ENCODE measurements at regions not wholly inside any gene's neighbourhood (a gene's known extent, or its start where the extent isn't known, plus 50 kb on each side); places are given as distances from the start of the nearest gene placed in this dataset.

DNA sequence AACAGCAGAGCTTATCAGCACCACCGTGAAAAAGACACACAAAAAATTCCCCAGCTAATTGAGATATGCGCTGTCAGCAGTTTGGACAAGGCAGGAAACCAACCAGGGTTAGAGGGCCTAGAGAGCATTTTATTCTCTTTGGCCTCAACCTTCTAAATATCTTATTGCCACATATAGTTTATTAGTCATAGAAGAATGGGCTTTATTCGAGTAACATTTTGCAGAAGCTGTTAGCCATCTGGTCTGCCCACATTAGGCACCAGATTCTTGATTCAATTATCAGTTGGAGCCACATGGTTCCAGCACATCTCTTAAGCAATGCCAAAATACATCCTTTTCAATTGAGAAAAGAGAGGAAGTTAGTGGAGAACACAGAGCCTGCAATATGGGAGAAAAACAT, 109.9 kb upstream of the CXADR start:
- TF ChIP-seq, protein P1, sequence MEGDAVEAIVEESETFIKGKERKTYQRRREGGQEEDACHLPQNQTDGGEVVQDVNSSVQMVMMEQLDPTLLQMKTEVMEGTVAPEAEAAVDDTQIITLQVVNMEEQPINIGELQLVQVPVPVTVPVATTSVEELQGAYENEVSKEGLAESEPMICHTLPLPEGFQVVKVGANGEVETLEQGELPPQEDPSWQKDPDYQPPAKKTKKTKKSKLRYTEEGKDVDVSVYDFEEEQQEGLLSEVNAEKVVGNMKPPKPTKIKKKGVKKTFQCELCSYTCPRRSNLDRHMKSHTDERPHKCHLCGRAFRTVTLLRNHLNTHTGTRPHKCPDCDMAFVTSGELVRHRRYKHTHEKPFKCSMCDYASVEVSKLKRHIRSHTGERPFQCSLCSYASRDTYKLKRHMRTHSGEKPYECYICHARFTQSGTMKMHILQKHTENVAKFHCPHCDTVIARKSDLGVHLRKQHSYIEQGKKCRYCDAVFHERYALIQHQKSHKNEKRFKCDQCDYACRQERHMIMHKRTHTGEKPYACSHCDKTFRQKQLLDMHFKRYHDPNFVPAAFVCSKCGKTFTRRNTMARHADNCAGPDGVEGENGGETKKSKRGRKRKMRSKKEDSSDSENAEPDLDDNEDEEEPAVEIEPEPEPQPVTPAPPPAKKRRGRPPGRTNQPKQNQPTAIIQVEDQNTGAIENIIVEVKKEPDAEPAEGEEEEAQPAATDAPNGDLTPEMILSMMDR (IDR thresholded peaks at IDR 0.05; ENCODE audit: partially characterized antibody, unreplicated experiment), result no peak
- H3K36me3 Mint-ChIP-seq (ENCODE audit: unreplicated experiment), result peaks cover 10% of the 10 kb centered on the region

DNA sequence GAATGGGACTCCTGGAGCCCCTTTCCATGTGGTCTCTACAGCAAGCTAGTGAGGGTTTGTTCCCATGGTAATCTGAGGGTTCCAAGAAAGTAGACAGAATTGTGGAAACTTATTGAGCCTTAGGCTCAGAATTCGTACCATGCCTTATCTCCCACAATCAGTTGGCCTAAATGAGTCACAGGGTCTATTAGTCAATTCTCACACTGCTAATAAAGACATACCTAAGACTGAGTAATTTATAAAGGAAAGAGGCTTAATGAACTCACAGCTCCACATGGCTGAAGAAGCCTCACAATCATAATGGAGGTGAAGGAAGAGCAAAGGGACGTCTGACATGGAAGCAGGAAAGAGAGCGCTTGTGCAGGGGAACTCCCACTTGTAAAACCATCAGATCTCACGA, 106.6 kb upstream of the CXADR start:
- Mint-ChIP-seq H3K4me3 (ENCODE audit: unreplicated experiment) (no peak overlapping the region), H3K27me3 (ENCODE audit: unreplicated experiment) (peaks cover 2% of the 10 kb centered on the region)
- TF ChIP-seq, protein P1 (IDR thresholded peaks at IDR 0.05; ENCODE audit: partially characterized antibody, unreplicated experiment), result no peak

More for the DNA sequence above, 109.9 kb upstream of the CXADR start:
- no peak overlapping the region for H3K4me3 Mint-ChIP-seq (ENCODE audit: unreplicated experiment)
- no peak overlapping the region for H3K27ac Mint-ChIP-seq (ENCODE audit: unreplicated experiment)
- no peak for DNase-seq
- H3K27me3 Mint-ChIP-seq (ENCODE audit: unreplicated experiment), result peaks cover 2% of the 10 kb centered on the region
- H3K9me3 Mint-ChIP-seq (ENCODE audit: unreplicated experiment), result peaks cover 5% of the 10 kb centered on the region
- peaks cover 7% of the 10 kb centered on the region for H3K4me1 Mint-ChIP-seq (ENCODE audit: low read depth, unreplicated experiment)

DNA sequence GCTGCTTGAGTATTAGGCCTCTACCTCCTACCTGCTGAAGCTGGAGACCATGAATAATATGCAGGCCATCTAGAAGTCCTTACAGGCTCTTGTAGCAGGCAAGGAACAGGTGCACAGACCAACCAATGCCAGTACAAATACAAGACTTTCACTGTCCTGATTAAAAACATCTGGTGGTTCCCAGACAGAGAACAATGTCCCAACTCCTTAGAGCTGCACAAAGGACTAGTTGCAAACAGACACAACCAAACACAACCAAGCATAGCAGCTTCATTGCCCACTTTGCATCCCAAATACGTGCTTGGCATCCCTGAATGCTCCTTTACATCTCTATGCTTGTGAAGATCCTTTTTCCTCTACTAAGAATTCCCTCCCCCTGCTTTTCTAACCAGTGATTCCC, 98.1 kb upstream of the CXADR start:
- Mint-ChIP-seq H3K27ac (ENCODE audit: unreplicated experiment) (no peak overlapping the region), H3K4me3 (ENCODE audit: unreplicated experiment) (no peak overlapping the region), H3K27me3 (ENCODE audit: unreplicated experiment) (peaks cover 2% of the 10 kb centered on the region), H3K9me3 (ENCODE audit: unreplicated experiment) (peaks cover 3% of the 10 kb centered on the region), H3K4me1 (ENCODE audit: low read depth, unreplicated experiment) (no peaks in the 10 kb centered on the region), H3K36me3 (ENCODE audit: unreplicated experiment) (no peaks in the 10 kb centered on the region)
- no peak for DNase-seq
- TF ChIP-seq, protein P1 (IDR thresholded peaks at IDR 0.05; ENCODE audit: partially characterized antibody, unreplicated experiment), result no peak

More for the DNA sequence above, 106.6 kb upstream of the CXADR start:
- peaks cover 10% of the 10 kb centered on the region for H3K36me3 Mint-ChIP-seq (ENCODE audit: unreplicated experiment)
- peaks cover 7% of the 10 kb centered on the region for H3K4me1 Mint-ChIP-seq (ENCODE audit: low read depth, unreplicated experiment)
- H3K9me3 Mint-ChIP-seq (ENCODE audit: unreplicated experiment), result peaks cover 5% of the 10 kb centered on the region
- no peak for DNase-seq
- H3K27ac Mint-ChIP-seq (ENCODE audit: unreplicated experiment), result no peak overlapping the region

DNA sequence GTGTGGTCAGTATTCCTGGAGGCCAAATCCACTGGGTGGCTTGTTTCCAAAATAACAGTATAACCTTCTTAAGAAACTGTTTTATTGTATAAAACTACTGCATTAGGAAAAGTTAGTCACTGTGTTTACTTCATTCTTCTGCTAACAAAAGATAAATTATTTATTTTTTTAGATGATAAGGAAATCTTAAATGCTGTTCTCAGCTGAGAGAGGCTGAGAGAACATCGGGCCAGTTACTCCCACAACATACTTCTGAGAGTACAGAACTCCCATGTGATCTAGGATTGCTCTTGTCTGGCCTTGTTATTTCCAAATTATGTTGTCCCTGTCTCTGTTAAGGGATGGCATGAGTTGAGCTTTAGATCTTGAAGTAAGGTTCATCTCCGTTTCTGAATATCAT, 96.7 kb upstream of the CXADR start:
- Mint-ChIP-seq H3K4me3 (ENCODE audit: unreplicated experiment) (no peak overlapping the region), H3K27ac (ENCODE audit: unreplicated experiment) (no peak overlapping the region), H3K36me3 (ENCODE audit: unreplicated experiment) (no peaks in the 10 kb centered on the region), H3K4me1 (ENCODE audit: low read depth, unreplicated experiment) (no peaks in the 10 kb centered on the region), H3K27me3 (ENCODE audit: unreplicated experiment) (peaks cover 2% of the 10 kb centered on the region), H3K9me3 (ENCODE audit: unreplicated experiment) (peaks cover 3% of the 10 kb centered on the region)
- TF ChIP-seq, protein P1 (IDR thresholded peaks at IDR 0.05; ENCODE audit: partially characterized antibody, unreplicated experiment), result no peak
- no peak for DNase-seq

DNA sequence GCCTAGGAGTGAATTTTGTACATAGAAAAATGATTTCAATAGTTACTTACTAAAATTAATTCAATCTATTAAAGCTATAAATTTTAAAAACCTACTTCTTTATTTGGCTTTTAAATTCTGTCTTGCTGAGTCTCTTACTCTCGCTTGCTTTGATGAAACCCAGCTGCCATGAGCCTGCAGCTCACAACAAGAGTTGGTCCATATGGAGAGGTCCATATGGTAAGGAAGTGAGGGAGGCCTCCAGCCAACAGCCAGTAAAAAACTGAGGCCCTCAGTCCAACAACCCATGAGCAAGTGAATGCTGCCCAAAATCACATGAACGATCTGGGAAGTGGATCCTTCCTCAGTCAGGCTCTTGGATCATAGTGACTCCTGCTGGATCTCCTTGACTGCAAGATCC, 89.9 kb upstream of the CXADR start:
- TF ChIP-seq, protein P1 (IDR thresholded peaks at IDR 0.05; ENCODE audit: partially characterized antibody, unreplicated experiment), result no peak
- no peaks in the 10 kb centered on the region for H3K4me1 Mint-ChIP-seq (ENCODE audit: low read depth, unreplicated experiment)
- peaks cover 3% of the 10 kb centered on the region for H3K9me3 Mint-ChIP-seq (ENCODE audit: unreplicated experiment)
- no peak overlapping the region for H3K4me3 Mint-ChIP-seq (ENCODE audit: unreplicated experiment)
- H3K27me3 Mint-ChIP-seq (ENCODE audit: unreplicated experiment), result no peaks in the 10 kb centered on the region
- H3K27ac Mint-ChIP-seq (ENCODE audit: unreplicated experiment), result no peak overlapping the region
- no peaks in the 10 kb centered on the region for H3K36me3 Mint-ChIP-seq (ENCODE audit: unreplicated experiment)
- no peak for DNase-seq

Measured in glutamatergic neuron (in vitro differentiated cells).